WTC11 (cell line): ENCODE measurements at regions not wholly inside any gene's neighbourhood (a gene's known extent, or its start where the extent isn't known, plus 50 kb on each side); places are given as distances from the start of the nearest gene placed in this dataset.

ENCODE experiments used
- ATAC-seq: fragments of 200-7000 bp; cut with Tn5 transposase; 2 replicates; pipeline ENCODE4 v1.10.0; 2021; ENCODE audit warnings: mild to moderate bottlenecking, moderate library complexity
- CTCF ChIA-PET: fragments of 300-600 bp; sonication (Branson Sonifier 250); formaldehyde crosslinking; loops from one replicate; lab custom pipeline; 2021; ENCODE audit warnings: antibody characterized with exemption; lab: Charles Lee
- POLR2A ChIA-PET: fragments of 350-600 bp; sonication (Branson Sonifier 250); formaldehyde crosslinking; loops from one replicate; lab custom pipeline; 2021; ENCODE audit warnings: antibody characterized with exemption; lab: Charles Lee
- DNase-seq: peaks from one replicate; pipeline ENCODE4 v3.0.0; 2021; ENCODE audit warnings: low spot score
- H3K27ac Mint-ChIP-seq: 2 replicates; pipeline ENCODE4 v1.8.0; 2021; ENCODE audit warnings: mixed read lengths
- H3K27me3 Mint-ChIP-seq: 2 replicates; pipeline ENCODE4 v1.8.0; 2021; ENCODE audit warnings: low read depth, mild to moderate bottlenecking, moderate library complexity, mixed read lengths
- H3K36me3 Mint-ChIP-seq: 2 replicates; pipeline ENCODE4 v1.8.0; 2021; ENCODE audit warnings: mixed read lengths
- H3K4me1 Mint-ChIP-seq: 2 replicates; pipeline ENCODE4 v1.8.0; 2022; ENCODE audit warnings: mixed read lengths
- H3K4me3 Mint-ChIP-seq: 2 replicates; pipeline ENCODE4 v1.8.0; 2021; ENCODE audit warnings: mild to moderate bottlenecking, moderate library complexity, mixed read lengths
- H3K9me3 Mint-ChIP-seq: 2 replicates; pipeline ENCODE4 v1.8.0; 2021; ENCODE audit warnings: mixed read lengths
- ATF1 ChIP-seq: sonication (generic); formaldehyde crosslinking; IDR thresholded peaks from 2 replicates; pipeline ENCODE4 v1.8.1; 2023; ENCODE audit warnings: mild to moderate bottlenecking, moderate library complexity, missing genetic modification reagents
- E2F1 ChIP-seq: sonication (generic); formaldehyde crosslinking; IDR thresholded peaks from 2 replicates; pipeline ENCODE4 v1.8.0; 2022; ENCODE audit warnings: mild to moderate bottlenecking, missing genetic modification reagents
- ESRRA ChIP-seq: sonication (generic); formaldehyde crosslinking; IDR thresholded peaks from 2 replicates; pipeline ENCODE4 v1.8.1; 2022; ENCODE audit warnings: mild to moderate bottlenecking, missing genetic modification reagents, borderline replicate concordance
- GABPB1 ChIP-seq: sonication (generic); formaldehyde crosslinking; IDR thresholded peaks from 2 replicates; pipeline ENCODE4 v1.8.1; 2023; ENCODE audit warnings: mild to moderate bottlenecking, missing genetic modification reagents
- GRHL2 ChIP-seq: fragments of 250-450 bp; sonication (Bioruptor Pico); IDR thresholded peaks from 2 replicates; pipeline ENCODE4 v1.8.0; 2022; ENCODE audit warnings: mild to moderate bottlenecking, moderate library complexity; ENCODE audit not compliant: insufficient replicate concordance, severe bottlenecking
- IRF2 ChIP-seq: sonication (generic); formaldehyde crosslinking; IDR thresholded peaks from 2 replicates; pipeline ENCODE4 v1.8.0; 2022; ENCODE audit warnings: low read depth, missing genetic modification reagents, borderline replicate concordance
- MXD4 ChIP-seq: fragments of 250-450 bp; sonication (Bioruptor Pico); IDR thresholded peaks from 2 replicates; pipeline ENCODE4 v1.8.0; 2021; ENCODE audit warnings: mild to moderate bottlenecking, moderate library complexity, borderline replicate concordance
- NFATC4 ChIP-seq: fragments of 250-450 bp; sonication (Bioruptor Pico); IDR thresholded peaks from 2 replicates; pipeline ENCODE4 v1.9.0; 2021; ENCODE audit warnings: mild to moderate bottlenecking
- NFYB ChIP-seq: sonication (generic); formaldehyde crosslinking; conservative IDR thresholded peaks from 2 replicates; pipeline ENCODE4 v1.8.0; 2022; ENCODE audit warnings: low read depth, missing genetic modification reagents
- NR2C2 ChIP-seq: sonication (generic); formaldehyde crosslinking; IDR thresholded peaks from 2 replicates; pipeline ENCODE4 v1.8.0; 2022; ENCODE audit warnings: mild to moderate bottlenecking, missing genetic modification reagents
- PRDM15 ChIP-seq: sonication (generic); formaldehyde crosslinking; IDR thresholded peaks from 2 replicates; pipeline ENCODE4 v1.8.0; 2022; ENCODE audit warnings: missing genetic modification reagents
- SMAD3 ChIP-seq: sonication (generic); formaldehyde crosslinking; IDR thresholded peaks from 2 replicates; pipeline ENCODE4 v1.8.0; 2022; ENCODE audit warnings: missing genetic modification reagents, mild to moderate bottlenecking, borderline replicate concordance
- STAT6 ChIP-seq: sonication (generic); formaldehyde crosslinking; conservative IDR thresholded peaks from 2 replicates; pipeline ENCODE4 v1.8.1; 2023; ENCODE audit warnings: mild to moderate bottlenecking, low read depth, missing genetic modification reagents, moderate library complexity
- TP53 ChIP-seq: sonication (generic); formaldehyde crosslinking; IDR thresholded peaks from 2 replicates; pipeline ENCODE4 v1.8.1; 2023; ENCODE audit warnings: mild to moderate bottlenecking, missing genetic modification reagents
- USF1 ChIP-seq: sonication (generic); formaldehyde crosslinking; IDR thresholded peaks from 2 replicates; pipeline ENCODE4 v1.8.0; 2022; ENCODE audit warnings: mild to moderate bottlenecking, missing genetic modification reagents
- ZMAT4 ChIP-seq: fragments of 250-450 bp; sonication (Bioruptor Pico); IDR thresholded peaks from 2 replicates; pipeline ENCODE4 v1.9.0; 2021; ENCODE audit warnings: mild to moderate bottlenecking
- ZSCAN18 ChIP-seq: fragments of 250-450 bp; sonication (Bioruptor Pico); IDR thresholded peaks from 2 replicates; pipeline ENCODE4 v2.1.2; 2022; ENCODE audit warnings: mild to moderate bottlenecking, moderate library complexity
- TF ChIP-seq, protein P1 (sequence below): sonication (generic); formaldehyde crosslinking; IDR thresholded peaks from 2 replicates; pipeline ENCODE4 v1.8.0; 2023; ENCODE audit warnings: mild to moderate bottlenecking, missing genetic modification reagents
- TF ChIP-seq, protein P2 (sequence below): sonication (generic); formaldehyde crosslinking; IDR thresholded peaks from 2 replicates; pipeline ENCODE4 v1.8.1; 2022; ENCODE audit warnings: missing genetic modification reagents, borderline replicate concordance

DNA sequence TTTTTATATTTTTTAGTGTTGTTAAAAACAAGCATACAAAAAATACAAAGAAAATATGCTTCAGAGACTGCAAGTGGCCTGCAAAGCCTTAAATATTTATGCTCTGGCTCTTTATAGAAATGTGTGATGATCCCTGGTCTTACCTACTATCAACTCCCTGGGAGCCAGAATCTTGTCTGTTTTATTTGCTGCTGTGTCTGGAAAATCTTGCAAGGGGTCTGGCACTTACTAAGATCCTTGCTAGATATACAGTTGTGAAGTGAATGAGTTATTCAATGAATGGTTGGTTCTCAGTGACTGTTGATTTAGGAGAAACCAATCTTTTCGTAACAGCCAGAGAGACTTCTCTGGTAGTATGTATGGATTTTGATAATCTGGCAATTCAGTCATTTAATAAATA lies 521.0 kb upstream of the CFAP20DC start (continued):
- TF ChIP-seq PRDM15 (CRISPR knock-in tag) (no peak), ZMAT4 (CRISPR knock-in tag) (no peak), ESRRA (CRISPR knock-in tag) (no peak), SMAD3 (CRISPR knock-in tag) (no peak), TP53 (no peak), E2F1 (CRISPR knock-in tag) (no peak), STAT6 (no peak), USF1 (CRISPR knock-in tag) (no peak), NR2C2 (CRISPR knock-in tag) (no peak), MXD4 (CRISPR knock-in tag) (no peak), NFATC4 (CRISPR knock-in tag) (no peak)
- TF ChIP-seq, protein P1, sequence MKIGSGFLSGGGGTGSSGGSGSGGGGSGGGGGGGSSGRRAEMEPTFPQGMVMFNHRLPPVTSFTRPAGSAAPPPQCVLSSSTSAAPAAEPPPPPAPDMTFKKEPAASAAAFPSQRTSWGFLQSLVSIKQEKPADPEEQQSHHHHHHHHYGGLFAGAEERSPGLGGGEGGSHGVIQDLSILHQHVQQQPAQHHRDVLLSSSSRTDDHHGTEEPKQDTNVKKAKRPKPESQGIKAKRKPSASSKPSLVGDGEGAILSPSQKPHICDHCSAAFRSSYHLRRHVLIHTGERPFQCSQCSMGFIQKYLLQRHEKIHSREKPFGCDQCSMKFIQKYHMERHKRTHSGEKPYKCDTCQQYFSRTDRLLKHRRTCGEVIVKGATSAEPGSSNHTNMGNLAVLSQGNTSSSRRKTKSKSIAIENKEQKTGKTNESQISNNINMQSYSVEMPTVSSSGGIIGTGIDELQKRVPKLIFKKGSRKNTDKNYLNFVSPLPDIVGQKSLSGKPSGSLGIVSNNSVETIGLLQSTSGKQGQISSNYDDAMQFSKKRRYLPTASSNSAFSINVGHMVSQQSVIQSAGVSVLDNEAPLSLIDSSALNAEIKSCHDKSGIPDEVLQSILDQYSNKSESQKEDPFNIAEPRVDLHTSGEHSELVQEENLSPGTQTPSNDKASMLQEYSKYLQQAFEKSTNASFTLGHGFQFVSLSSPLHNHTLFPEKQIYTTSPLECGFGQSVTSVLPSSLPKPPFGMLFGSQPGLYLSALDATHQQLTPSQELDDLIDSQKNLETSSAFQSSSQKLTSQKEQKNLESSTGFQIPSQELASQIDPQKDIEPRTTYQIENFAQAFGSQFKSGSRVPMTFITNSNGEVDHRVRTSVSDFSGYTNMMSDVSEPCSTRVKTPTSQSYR (CRISPR knock-in tag) = no peak
- TF ChIP-seq, all 79 proteins: peak for 0

DNA sequence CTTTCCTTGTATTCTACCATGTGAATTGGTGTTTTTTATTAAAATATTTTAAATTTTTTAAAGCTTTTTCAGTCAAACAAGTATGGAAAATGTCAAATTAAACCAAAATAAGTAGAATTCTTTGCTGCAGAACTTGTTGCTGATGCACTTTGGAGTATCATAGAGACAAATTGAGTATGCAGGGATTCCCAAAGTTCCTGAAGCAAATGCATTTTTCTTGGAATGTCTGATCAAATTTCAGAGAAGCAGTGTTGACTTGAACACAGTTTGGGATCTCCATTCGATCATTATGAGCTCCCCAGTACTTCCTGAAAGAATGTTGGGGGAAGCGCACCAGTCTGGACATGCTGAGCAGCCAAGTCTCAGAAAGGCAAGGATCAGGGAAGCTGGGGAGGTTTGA lies 517.8 kb upstream of the CFAP20DC start:
- Mint-ChIP-seq H3K27ac (no peak overlapping the region), H3K4me1 (no peaks in the 10 kb centered on the region), H3K9me3 (peaks cover 4% of the 10 kb centered on the region; the same call in 1 of the 2 replicates), H3K36me3 (no peaks in the 10 kb centered on the region), H3K4me3 (no peak overlapping the region), H3K27me3 (no peaks in the 10 kb centered on the region)
- no peak for DNase-seq
- ChIA-PET CTCF (no interaction called here), POLR2A (no interaction called here)
- no peak for ATAC-seq
- no peak for TF ChIP-seq GRHL2
- TF ChIP-seq IRF2 = no peak
- no peak for TF ChIP-seq NFYB
- TF ChIP-seq STAT6 = no peak
- TF ChIP-seq, protein P2, sequence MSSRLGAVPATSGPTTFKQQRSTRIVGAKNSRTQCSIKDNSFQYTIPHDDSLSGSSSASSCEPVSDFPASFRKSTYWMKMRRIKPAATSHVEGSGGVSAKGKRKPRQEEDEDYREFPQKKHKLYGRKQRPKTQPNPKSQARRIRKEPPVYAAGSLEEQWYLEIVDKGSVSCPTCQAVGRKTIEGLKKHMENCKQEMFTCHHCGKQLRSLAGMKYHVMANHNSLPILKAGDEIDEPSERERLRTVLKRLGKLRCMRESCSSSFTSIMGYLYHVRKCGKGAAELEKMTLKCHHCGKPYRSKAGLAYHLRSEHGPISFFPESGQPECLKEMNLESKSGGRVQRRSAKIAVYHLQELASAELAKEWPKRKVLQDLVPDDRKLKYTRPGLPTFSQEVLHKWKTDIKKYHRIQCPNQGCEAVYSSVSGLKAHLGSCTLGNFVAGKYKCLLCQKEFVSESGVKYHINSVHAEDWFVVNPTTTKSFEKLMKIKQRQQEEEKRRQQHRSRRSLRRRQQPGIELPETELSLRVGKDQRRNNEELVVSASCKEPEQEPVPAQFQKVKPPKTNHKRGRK (CRISPR knock-in tag) = no peak
- TF ChIP-seq GABPB1 = no peak
- no peak for TF ChIP-seq ATF1 (CRISPR knock-in tag)
- TF ChIP-seq ZSCAN18 (CRISPR knock-in tag) = no peak
